ENCODE measurements at regions not wholly inside any gene's neighbourhood (a gene's known extent, or its start where the extent isn't known, plus 50 kb on each side); places are given as distances from the start of the nearest gene placed in this dataset.

DNA sequence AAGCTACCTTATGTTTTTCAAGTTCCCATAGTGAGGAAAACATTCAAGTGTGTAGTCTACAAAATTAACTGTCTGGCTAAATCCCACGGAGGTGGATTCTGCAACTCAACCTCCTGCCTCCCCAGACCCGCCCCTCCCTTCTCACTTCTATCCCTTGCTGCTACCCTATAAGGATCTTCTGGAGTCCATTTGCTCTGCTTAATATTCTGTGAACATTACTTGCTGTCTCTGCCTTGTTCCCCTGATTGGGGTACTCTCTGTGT lies 163.2 kb downstream of the KCNE4 start:
- TF ChIP-seq, protein P1, sequence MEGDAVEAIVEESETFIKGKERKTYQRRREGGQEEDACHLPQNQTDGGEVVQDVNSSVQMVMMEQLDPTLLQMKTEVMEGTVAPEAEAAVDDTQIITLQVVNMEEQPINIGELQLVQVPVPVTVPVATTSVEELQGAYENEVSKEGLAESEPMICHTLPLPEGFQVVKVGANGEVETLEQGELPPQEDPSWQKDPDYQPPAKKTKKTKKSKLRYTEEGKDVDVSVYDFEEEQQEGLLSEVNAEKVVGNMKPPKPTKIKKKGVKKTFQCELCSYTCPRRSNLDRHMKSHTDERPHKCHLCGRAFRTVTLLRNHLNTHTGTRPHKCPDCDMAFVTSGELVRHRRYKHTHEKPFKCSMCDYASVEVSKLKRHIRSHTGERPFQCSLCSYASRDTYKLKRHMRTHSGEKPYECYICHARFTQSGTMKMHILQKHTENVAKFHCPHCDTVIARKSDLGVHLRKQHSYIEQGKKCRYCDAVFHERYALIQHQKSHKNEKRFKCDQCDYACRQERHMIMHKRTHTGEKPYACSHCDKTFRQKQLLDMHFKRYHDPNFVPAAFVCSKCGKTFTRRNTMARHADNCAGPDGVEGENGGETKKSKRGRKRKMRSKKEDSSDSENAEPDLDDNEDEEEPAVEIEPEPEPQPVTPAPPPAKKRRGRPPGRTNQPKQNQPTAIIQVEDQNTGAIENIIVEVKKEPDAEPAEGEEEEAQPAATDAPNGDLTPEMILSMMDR (IDR thresholded peaks at IDR 0.05; ENCODE audit: poor library complexity, severe bottlenecking) = no peak
- no peak overlapping the region for H3K4me3 ChIP-seq (ENCODE audit: severe bottlenecking)
- DNase-seq (ENCODE audit: low spot score) = no peak
- H3K27ac ChIP-seq (ENCODE audit: poor library complexity, severe bottlenecking) = no peak overlapping the region
- H3K27me3 ChIP-seq (ENCODE audit: insufficient read depth, poor library complexity, severe bottlenecking) = no peaks in the 10 kb centered on the region
- no peaks in the 10 kb centered on the region for H3K9me3 ChIP-seq (ENCODE audit: severe bottlenecking)
- H3K36me3 ChIP-seq (ENCODE audit: low read depth) = no peaks in the 10 kb centered on the region
- ATAC-seq (ENCODE audit: low read depth) = no peak
- peaks cover 8% of the 10 kb centered on the region for H3K4me1 ChIP-seq (ENCODE audit: insufficient read depth, poor library complexity, severe bottlenecking)

GRCh38 chr2:223217373-223217772 lies 165.4 kb downstream of the KCNE4 start:
- TF ChIP-seq, protein P1 (IDR thresholded peaks at IDR 0.05; ENCODE audit: poor library complexity, severe bottlenecking) = no peak
- no peaks in the 10 kb centered on the region for H3K27me3 ChIP-seq (ENCODE audit: insufficient read depth, poor library complexity, severe bottlenecking)
- H3K4me1 ChIP-seq (ENCODE audit: insufficient read depth, poor library complexity, severe bottlenecking) = peaks cover 8% of the 10 kb centered on the region
- H3K9me3 ChIP-seq (ENCODE audit: severe bottlenecking) = no peaks in the 10 kb centered on the region
- peak; percentile 64; the same call in 1 of the 3 replicates for ATAC-seq (ENCODE audit: low read depth)
- no peak overlapping the region for H3K4me3 ChIP-seq (ENCODE audit: severe bottlenecking)
- H3K27ac ChIP-seq (ENCODE audit: poor library complexity, severe bottlenecking) = no peak overlapping the region
- DNase-seq (ENCODE audit: low spot score) = no peak
- no peaks in the 10 kb centered on the region for H3K36me3 ChIP-seq (ENCODE audit: low read depth)

GRCh38 chr2:223218587-223219178 lies 166.7 kb downstream of the KCNE4 start:
- no peak overlapping the region for H3K27ac ChIP-seq (ENCODE audit: poor library complexity, severe bottlenecking)
- TF ChIP-seq, protein P1 (IDR thresholded peaks at IDR 0.05; ENCODE audit: poor library complexity, severe bottlenecking) = no peak
- H3K27me3 ChIP-seq (ENCODE audit: insufficient read depth, poor library complexity, severe bottlenecking) = no peaks in the 10 kb centered on the region
- no peak overlapping the region for H3K4me3 ChIP-seq (ENCODE audit: severe bottlenecking)
- H3K4me1 ChIP-seq (ENCODE audit: insufficient read depth, poor library complexity, severe bottlenecking) = peaks cover 13% of the 10 kb centered on the region
- no peaks in the 10 kb centered on the region for H3K36me3 ChIP-seq (ENCODE audit: low read depth)
- no peak for ATAC-seq (ENCODE audit: low read depth)
- no peak for DNase-seq (ENCODE audit: low spot score)
- no peaks in the 10 kb centered on the region for H3K9me3 ChIP-seq (ENCODE audit: severe bottlenecking)

DNA sequence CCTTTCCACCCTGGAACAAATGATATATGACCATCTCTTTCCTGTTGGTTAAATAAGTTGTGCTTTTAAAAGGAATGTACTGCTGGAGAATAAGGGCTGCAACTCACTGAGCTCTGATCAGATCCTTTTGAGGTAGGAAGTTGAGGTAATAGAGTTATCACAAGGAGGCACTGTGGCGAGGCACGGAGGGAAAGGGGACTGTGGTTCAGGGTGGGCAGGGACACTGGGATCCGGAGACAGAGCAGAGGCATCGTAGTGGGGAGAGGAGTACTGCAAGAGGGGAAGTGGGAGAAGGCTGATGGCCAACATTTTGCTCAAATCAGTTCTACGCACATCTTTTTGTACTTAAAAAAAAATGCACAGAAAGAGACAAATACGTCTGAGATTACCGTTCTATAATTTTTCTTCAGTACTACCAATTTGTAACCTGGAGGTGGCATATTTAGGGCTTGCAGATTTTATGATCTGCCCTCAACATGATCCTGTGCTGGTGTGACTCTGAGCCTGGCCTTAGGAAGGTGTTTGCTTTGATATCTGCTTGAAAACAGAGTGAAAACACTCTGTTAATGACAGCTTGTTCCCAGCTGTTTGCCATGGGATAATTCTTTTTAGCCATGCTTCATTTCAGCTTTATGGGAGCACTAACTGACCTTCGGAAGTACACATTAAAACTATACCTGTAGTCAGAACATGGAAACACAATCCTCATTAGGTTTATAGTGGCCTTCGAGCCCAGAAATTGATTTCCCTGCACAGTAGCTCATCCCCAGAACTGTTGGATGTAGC lies 168.1 kb downstream of the KCNE4 start:
- DNase-seq (ENCODE audit: low spot score) = no peak
- no peak for ATAC-seq (ENCODE audit: low read depth)
- no peak overlapping the region for H3K4me3 ChIP-seq (ENCODE audit: severe bottlenecking)
- peaks cover 13% of the 10 kb centered on the region for H3K4me1 ChIP-seq (ENCODE audit: insufficient read depth, poor library complexity, severe bottlenecking)
- TF ChIP-seq, protein P1 (IDR thresholded peaks at IDR 0.05; ENCODE audit: poor library complexity, severe bottlenecking) = no peak
- H3K36me3 ChIP-seq (ENCODE audit: low read depth) = no peaks in the 10 kb centered on the region
- no peaks in the 10 kb centered on the region for H3K27me3 ChIP-seq (ENCODE audit: insufficient read depth, poor library complexity, severe bottlenecking)
- no peak overlapping the region for H3K27ac ChIP-seq (ENCODE audit: poor library complexity, severe bottlenecking)
- no peaks in the 10 kb centered on the region for H3K9me3 ChIP-seq (ENCODE audit: severe bottlenecking)

GRCh38 chr2:223220658-223220925 lies 168.6 kb downstream of the KCNE4 start:
- Histone ChIP-seq H3K4me1 (ENCODE audit: insufficient read depth, poor library complexity, severe bottlenecking) (peaks cover 13% of the 10 kb centered on the region), H3K27me3 (ENCODE audit: insufficient read depth, poor library complexity, severe bottlenecking) (no peaks in the 10 kb centered on the region), H3K27ac (ENCODE audit: poor library complexity, severe bottlenecking) (no peak overlapping the region), H3K36me3 (ENCODE audit: low read depth) (no peaks in the 10 kb centered on the region), H3K9me3 (ENCODE audit: severe bottlenecking) (no peaks in the 10 kb centered on the region), H3K4me3 (ENCODE audit: severe bottlenecking) (no peak overlapping the region)
- DNase-seq (ENCODE audit: low spot score) = no peak
- TF ChIP-seq, protein P1 (IDR thresholded peaks at IDR 0.05; ENCODE audit: poor library complexity, severe bottlenecking) = no peak
- ATAC-seq (ENCODE audit: low read depth) = no peak

All from RWPE2 (cell line).